ENCODE measurements at regions not wholly inside any gene's neighbourhood (a gene's known extent, or its start where the extent isn't known, plus 50 kb on each side); places are given as distances from the start of the nearest gene placed in this dataset.
"Not testable (repeated sequence)": the region's sequence is repeated elsewhere in the genome, so short reads cannot be mapped to it uniquely, and the experiment has no call there.

GRCh38 chr6:50541941-50542340 lies 171.4 kb upstream of the TFAP2D start:
- TF ChIP-seq POLR2AphosphoS5 (IDR thresholded peaks at IDR 0.05; ENCODE audit: borderline replicate concordance, low read depth, low read length) (no peak), EZH2 (IDR thresholded peaks at IDR 0.05) (no peak), FOXP2 (optimal IDR thresholded peaks at IDR 0.05; ENCODE audit: control extremely low read depth, extremely low read length, insufficient read depth) (no peak)
- Histone ChIP-seq H3K9ac (ENCODE audit: insufficient read length) (no peak overlapping the region), H3K27ac (no peak overlapping the region), H3K36me3 (ENCODE audit: insufficient read depth, low read length) (no peaks in the 10 kb centered on the region), H3K4me3 (no peak overlapping the region), H3K9me3 (ENCODE audit: low read depth, low read length) (no peaks in the 10 kb centered on the region)
- no peak for DNase-seq (ENCODE audit: low read depth, low spot score)

- Histone ChIP-seq H3K27ac (no peak overlapping the region), H3K9ac (ENCODE audit: insufficient read length) (no peak overlapping the region), H3K4me3 (no peak overlapping the region), H3K9me3 (ENCODE audit: low read depth, low read length) (no peaks in the 10 kb centered on the region), H3K36me3 (ENCODE audit: insufficient read depth, low read length) (no peaks in the 10 kb centered on the region)
- TF ChIP-seq FOXP2 (optimal IDR thresholded peaks at IDR 0.05; ENCODE audit: control extremely low read depth, extremely low read length, insufficient read depth) (no peak), POLR2AphosphoS5 (IDR thresholded peaks at IDR 0.05; ENCODE audit: borderline replicate concordance, low read depth, low read length) (no peak), EZH2 (IDR thresholded peaks at IDR 0.05) (no peak)
- DNase-seq (ENCODE audit: low read depth, low spot score): no peak
These were observed 169.7 kb upstream of the TFAP2D start for GRCh38 chr6:50543666-50544065.

GRCh38 chr6:50549026-50549425 lies 164.3 kb upstream of the TFAP2D start:
- Histone ChIP-seq H3K9me3 (ENCODE audit: low read depth, low read length) (no peaks in the 10 kb centered on the region), H3K36me3 (ENCODE audit: insufficient read depth, low read length) (no peaks in the 10 kb centered on the region), H3K9ac (ENCODE audit: insufficient read length) (no peak overlapping the region), H3K27ac (no peak overlapping the region), H3K4me3 (no peak overlapping the region)
- no peak for DNase-seq (ENCODE audit: low read depth, low spot score)
- TF ChIP-seq EZH2 (IDR thresholded peaks at IDR 0.05): no peak
- TF ChIP-seq POLR2AphosphoS5 (IDR thresholded peaks at IDR 0.05; ENCODE audit: borderline replicate concordance, low read depth, low read length): no peak
- no peak for TF ChIP-seq FOXP2 (optimal IDR thresholded peaks at IDR 0.05; ENCODE audit: control extremely low read depth, extremely low read length, insufficient read depth)

- no peak overlapping the region for H3K4me3 ChIP-seq
- no peak overlapping the region for H3K27ac ChIP-seq
- no peaks in the 10 kb centered on the region for H3K9me3 ChIP-seq (ENCODE audit: low read depth, low read length)
- no peak overlapping the region for H3K9ac ChIP-seq (ENCODE audit: insufficient read length)
- DNase-seq (ENCODE audit: low read depth, low spot score): no peak
- H3K36me3 ChIP-seq (ENCODE audit: insufficient read depth, low read length): no peaks in the 10 kb centered on the region
- TF ChIP-seq EZH2 (IDR thresholded peaks at IDR 0.05) (no peak), POLR2AphosphoS5 (IDR thresholded peaks at IDR 0.05; ENCODE audit: borderline replicate concordance, low read depth, low read length) (no peak), FOXP2 (optimal IDR thresholded peaks at IDR 0.05; ENCODE audit: control extremely low read depth, extremely low read length, insufficient read depth) (no peak)
These were observed 163.9 kb upstream of the TFAP2D start for GRCh38 chr6:50549475-50549874.

DNA sequence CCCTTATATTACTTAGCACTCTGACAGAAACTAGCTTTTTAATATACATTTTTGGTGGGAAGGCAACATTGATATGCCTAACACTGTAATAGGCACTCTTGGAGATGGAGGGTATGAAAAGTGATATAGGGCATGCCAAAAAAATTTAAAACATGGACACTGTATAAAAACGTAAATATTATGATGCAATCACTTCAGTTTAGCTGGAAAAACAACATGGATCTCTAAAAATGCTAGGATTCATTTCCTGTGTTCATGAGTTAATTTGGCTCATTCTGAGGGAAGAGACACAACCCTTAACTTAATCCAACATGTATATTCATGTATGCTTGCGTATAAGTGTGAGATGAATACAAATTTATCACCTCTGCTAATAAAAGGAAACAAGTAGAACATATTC lies 157.3 kb upstream of the TFAP2D start:
- no peak for DNase-seq (ENCODE audit: low read depth, low spot score)
- no peak for TF ChIP-seq FOXP2 (optimal IDR thresholded peaks at IDR 0.05; ENCODE audit: control extremely low read depth, extremely low read length, insufficient read depth)
- TF ChIP-seq POLR2AphosphoS5 (IDR thresholded peaks at IDR 0.05; ENCODE audit: borderline replicate concordance, low read depth, low read length): no peak
- TF ChIP-seq EZH2 (IDR thresholded peaks at IDR 0.05): no peak
- H3K9ac ChIP-seq (ENCODE audit: insufficient read length): no peak overlapping the region
- no peak overlapping the region for H3K27ac ChIP-seq
- no peaks in the 10 kb centered on the region for H3K36me3 ChIP-seq (ENCODE audit: insufficient read depth, low read length)
- H3K9me3 ChIP-seq (ENCODE audit: low read depth, low read length): no peaks in the 10 kb centered on the region
- H3K4me3 ChIP-seq: no peak overlapping the region

DNA sequence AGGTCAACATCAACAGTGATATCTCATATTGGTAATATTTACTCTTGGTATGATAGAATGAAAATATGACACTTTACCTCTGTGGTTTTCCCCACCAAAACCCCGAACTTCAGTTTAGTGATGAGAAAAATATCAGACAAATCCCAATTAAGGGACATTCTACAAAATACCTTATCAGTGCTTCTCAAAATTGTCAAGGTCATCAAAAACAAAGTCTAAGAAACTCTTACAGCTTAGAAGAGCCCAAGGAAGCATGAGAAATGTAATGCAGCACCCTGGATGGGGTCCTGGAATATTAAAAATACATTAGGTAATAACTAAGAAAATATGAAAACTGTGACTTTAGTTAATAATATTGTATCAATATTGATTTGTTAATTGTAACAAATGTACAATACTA lies 148.3 kb upstream of the TFAP2D start:
- no peaks in the 10 kb centered on the region for H3K36me3 ChIP-seq (ENCODE audit: insufficient read depth, low read length)
- no peak for TF ChIP-seq POLR2AphosphoS5 (IDR thresholded peaks at IDR 0.05; ENCODE audit: borderline replicate concordance, low read depth, low read length)
- H3K9ac ChIP-seq (ENCODE audit: insufficient read length): no peak overlapping the region
- H3K9me3 ChIP-seq (ENCODE audit: low read depth, low read length): no peaks in the 10 kb centered on the region
- DNase-seq (ENCODE audit: low read depth, low spot score): no peak
- H3K4me3 ChIP-seq: no peak overlapping the region
- H3K27ac ChIP-seq: no peak overlapping the region

DNA sequence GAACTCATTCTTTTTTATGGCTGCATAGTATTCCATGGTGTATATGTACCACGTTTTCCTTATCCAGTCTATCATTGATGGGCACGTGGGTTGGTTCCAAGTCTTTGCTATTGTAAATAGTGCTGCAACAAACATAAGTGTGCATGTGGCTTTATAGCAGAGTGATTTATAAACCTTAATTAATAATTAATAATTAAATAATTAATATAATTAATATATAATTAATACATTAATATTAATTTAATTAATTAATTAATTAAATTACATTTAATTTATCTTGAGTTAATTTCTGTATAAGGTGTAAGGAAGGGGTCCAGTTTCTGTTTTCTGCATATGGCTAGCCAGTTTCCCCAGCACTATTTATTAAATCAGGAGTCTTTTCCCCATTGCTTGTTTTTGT lies 142.1 kb upstream of the TFAP2D start:
- H3K9me3 ChIP-seq (ENCODE audit: low read depth, low read length); H3K9ac ChIP-seq (ENCODE audit: insufficient read length); H3K27ac ChIP-seq; DNase-seq (ENCODE audit: low read depth, low spot score); H3K4me3 ChIP-seq; H3K36me3 ChIP-seq (ENCODE audit: insufficient read depth, low read length): not testable (repeated sequence)

DNA sequence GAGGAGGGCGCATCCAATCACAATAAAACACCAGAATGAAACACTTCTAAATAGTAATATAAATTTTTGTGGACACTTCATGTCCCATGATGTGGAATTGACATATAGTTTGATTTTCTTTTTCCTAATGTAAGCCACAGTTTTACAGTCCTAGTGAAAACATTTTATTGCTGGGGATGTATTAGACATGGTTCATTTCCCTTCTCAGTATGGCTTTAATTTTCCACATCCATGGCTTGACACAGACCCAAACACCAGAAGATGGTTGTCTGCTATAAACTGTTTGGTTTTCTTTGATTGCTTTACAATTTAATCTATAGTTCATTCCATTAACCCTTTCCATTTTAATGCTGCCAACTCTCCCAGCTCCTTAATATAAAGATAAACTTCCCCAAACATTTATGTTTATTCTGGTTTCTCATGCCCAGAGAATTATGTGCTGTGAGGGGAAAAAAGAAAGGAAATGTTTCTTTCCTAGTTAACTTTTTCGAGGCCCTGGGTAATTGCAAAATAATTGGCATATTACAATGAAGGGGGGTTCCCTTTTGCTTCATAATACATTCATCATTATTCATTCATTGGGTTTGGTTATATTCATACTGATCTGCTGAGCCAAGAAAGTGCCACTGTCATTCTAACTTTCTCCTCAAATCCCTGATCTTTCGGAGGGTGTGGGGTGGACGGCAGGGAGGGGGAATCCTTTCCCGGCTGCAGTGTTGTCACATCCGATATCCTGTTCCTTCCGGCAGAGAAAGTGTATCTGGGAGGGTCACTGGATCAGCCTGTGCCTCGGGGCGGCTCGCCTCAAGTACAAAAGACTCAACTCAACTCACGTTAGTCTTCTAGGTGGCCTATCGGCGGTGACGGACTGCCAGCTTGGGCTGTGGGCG lies 127.6 kb upstream of the TFAP2D start:
- no peak overlapping the region for H3K4me3 ChIP-seq
- no peaks in the 10 kb centered on the region for H3K9me3 ChIP-seq (ENCODE audit: low read depth, low read length)
- no peak overlapping the region for H3K27ac ChIP-seq
- no peak overlapping the region for H3K9ac ChIP-seq (ENCODE audit: insufficient read length)
- TF ChIP-seq POLR2AphosphoS5 (IDR thresholded peaks at IDR 0.05; ENCODE audit: borderline replicate concordance, low read depth, low read length): no peak
- no peak for TF ChIP-seq EZH2 (IDR thresholded peaks at IDR 0.05)
- TF ChIP-seq FOXP2 (optimal IDR thresholded peaks at IDR 0.05; ENCODE audit: control extremely low read depth, extremely low read length, insufficient read depth): no peak
- no peak for DNase-seq (ENCODE audit: low read depth, low spot score)
- H3K36me3 ChIP-seq (ENCODE audit: insufficient read depth, low read length): no peaks in the 10 kb centered on the region

DNA sequence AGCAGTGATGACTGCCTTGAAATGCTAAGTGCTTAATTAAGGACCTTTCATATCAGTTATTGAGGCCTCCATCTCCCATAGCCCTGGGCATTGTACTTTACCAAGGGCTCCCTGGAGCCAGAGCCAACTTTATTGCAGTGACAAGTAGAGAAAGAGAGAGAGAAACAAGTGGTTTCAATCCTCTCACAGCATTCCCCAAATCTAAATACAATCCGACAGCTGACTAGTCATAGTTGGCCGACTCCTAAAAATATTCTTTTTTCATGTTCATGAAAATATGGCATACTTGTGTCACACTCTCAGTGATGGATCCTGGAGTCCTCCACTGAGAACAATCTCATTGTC lies 127.0 kb upstream of the TFAP2D start:
- no peak for DNase-seq (ENCODE audit: low read depth, low spot score)
- Histone ChIP-seq H3K4me3 (no peak overlapping the region), H3K36me3 (ENCODE audit: insufficient read depth, low read length) (no peaks in the 10 kb centered on the region), H3K27ac (no peak overlapping the region), H3K9me3 (ENCODE audit: low read depth, low read length) (no peaks in the 10 kb centered on the region), H3K9ac (ENCODE audit: insufficient read length) (no peak overlapping the region)
- TF ChIP-seq FOXP2 (optimal IDR thresholded peaks at IDR 0.05; ENCODE audit: control extremely low read depth, extremely low read length, insufficient read depth) (no peak), EZH2 (IDR thresholded peaks at IDR 0.05) (no peak), POLR2AphosphoS5 (IDR thresholded peaks at IDR 0.05; ENCODE audit: borderline replicate concordance, low read depth, low read length) (no peak)
